Activated T-cell treated with anti-CD3 and anti-CD28 coated beads, Interleukin-2, amount 50 U/mL, for 1 hour (primary cell): ENCODE measurements at regions not wholly inside any gene's neighbourhood (a gene's known extent, or its start where the extent isn't known, plus 50 kb on each side); places are given as distances from the start of the nearest gene placed in this dataset.
"Not testable (repeated sequence)": the region's sequence is repeated elsewhere in the genome, so short reads cannot be mapped to it uniquely, and the experiment has no call there.

Source experiments
- DNase-seq: peaks from one replicate; pipeline ENCODE4 v3.0.0-alpha.2; 2020

DNA sequence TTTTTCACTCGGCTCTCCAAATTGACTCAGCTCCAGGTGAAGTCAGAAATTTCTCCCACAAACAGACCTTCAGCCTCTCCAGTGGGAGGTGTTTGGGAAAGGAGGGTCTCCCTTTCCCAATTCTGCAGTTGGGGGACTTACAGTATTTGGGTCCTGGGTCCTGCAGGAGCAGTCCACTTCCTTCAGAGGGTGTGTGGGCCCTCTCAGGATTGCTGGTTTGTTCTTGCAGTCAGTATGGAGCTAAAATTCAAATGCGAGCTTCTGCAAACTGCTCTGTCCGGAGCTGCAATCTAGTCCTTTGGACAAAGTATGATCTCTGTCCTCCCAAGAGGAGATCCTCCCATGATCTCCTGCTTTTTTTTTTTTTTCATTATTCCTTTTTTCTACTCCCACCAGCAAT lies 87.9 kb upstream of the MSTN start:
- no peak for DNase-seq

DNA sequence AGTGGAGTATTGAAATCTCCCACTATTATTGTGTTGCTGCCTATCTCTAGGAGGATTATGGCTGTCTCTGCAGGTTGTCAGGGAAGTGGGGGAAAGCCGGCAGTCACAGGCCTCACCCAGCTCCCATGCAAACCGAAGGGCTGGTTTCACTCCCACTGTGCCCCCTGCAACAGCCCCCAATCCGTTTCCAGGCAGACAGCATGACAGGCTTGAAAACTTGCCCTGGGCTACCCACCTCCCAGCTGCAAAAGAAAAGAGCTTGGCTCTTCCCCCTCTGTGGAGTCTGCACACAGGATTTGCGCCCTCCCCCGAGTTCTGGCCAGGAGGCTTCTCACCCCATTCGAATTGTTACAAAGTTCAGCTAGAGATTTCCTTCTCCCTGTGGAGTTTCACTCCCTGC lies 87.4 kb upstream of the MSTN start:
- no peak for DNase-seq

DNA sequence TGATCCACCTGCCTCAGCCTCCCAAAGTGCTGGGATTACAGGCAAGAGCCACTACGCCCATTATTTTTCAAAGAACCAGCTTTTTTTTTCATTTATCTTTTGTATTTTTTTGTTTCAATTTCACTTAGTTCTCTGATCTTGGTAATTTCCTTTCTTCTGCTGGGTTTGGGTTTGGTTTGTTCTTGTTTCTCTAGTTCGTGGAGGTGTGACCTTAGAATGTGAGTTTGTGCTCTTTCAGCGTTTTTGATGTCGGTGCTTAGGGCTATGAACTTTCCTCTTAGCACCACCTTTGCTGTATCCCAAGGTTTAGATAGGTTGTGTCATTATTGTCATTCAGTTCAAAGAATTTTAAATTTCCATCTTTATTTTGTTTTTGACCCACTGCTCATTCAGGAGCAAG lies 86.7 kb upstream of the MSTN start:
- no peak for DNase-seq

DNA sequence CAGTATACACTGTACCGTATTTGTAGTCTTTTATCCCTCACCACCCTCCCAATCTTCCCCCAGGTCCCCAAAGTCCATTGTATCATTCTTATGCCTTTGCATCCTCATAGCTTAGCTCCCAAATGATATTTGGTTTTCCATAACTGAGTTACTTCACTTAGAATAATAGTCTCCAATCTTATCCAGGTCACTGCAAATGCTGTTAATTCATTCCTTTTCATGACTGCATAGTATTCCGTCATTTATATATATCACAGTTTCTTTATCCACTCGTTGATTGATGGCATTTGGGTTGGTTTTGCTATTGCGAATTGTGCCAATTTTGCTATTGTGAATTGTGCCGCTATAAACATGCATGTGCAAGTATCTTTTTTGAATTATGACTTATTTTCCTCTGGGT lies 83.6 kb upstream of the MSTN start:
- DNase-seq: not testable (repeated sequence)

DNA sequence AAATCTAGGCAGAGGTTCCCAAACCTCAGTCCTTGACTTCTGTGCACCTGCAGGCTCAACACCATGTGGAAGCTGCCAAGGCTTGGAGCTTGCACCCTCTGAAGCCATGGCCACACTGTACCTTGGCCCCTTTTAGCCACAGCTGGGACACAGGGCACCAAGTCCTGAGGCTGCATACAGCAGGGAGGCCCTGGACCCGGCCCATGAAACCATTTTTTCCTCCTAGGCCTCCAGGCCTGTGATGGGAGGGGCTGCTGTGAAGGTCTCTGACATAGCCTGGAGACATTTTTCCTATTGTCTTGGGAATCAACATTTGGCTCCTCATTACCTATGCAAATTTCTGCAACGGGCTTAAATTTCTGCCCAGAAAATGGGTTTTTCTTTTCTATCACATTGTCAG lies 77.9 kb upstream of the MSTN start:
- not testable (repeated sequence) for DNase-seq

DNA sequence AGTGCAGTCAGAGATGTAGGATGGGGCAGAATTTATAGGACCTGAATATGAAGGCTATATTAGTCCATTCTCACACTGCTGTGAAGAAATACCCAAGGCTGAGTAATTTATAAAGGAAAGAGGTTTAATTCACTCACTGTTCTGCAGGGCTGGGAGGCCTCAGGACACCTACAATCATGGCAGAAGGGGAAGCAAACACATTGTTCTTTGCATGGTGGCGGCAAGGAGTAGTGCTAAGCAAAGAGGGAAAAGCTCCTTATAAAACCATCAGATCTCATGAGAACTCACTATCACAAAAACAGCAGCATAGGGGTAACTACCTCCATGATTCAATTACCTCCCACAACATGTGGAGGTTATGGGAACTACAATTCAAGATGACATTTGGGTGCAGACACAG lies 76.8 kb upstream of the MSTN start:
- no peak for DNase-seq

DNA sequence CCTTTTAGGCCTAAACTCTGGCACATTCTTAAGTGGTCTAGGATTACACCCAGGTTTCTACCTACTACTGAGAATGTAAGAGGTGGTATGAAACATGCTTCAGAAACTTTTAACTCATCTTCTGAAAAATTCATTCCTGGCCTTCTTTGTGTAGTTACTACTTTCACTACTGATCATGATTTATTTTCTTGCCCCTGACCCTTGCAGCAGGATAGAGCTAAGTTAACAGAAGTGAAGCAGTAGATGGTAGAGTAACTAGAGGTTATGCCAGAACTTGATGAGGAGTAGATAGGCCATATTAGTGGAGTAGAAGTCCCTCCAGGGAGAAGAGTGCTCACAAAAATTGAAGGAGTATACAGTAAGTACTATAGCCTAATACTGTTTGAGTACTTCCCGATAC lies 75.5 kb upstream of the MSTN start:
- no peak for DNase-seq

DNA sequence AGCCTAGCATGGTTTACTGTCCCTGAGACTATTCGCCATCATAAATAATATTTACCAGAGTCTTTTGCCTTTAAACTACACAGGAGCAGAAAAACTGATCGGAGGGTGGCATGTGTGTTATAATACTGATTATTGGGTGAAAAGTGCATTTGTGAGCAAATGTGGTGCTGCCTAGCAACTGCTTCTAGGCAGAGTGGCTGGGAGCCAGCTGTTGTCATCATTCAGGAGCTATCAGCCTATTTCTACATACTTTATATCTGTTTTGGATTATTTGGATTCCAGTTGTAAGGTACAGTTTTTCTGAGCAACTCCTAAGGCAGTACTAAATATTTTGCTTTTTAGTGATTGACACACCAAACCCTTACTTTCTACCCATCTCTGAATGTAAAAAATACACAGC lies 75.0 kb upstream of the MSTN start:
- no peak for DNase-seq

DNA sequence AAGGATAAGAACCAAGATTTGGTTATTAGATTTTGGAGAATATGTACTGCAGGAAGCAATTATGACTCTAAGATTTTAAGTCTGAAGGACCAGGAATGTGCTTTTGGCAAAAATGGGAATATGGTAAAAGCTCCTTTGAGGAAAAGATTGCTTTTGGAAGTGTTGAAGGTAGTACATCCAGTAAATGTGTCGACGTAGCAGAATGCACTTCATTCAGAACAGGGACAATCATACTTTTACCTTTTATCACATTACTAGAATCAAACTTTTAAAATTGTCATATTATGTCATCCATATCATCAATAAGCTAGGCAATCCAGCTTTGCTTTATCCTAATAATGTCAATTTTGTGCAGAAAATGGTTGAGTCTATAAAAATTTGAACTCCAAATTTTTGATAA lies 74.3 kb upstream of the MSTN start:
- no peak for DNase-seq

DNA sequence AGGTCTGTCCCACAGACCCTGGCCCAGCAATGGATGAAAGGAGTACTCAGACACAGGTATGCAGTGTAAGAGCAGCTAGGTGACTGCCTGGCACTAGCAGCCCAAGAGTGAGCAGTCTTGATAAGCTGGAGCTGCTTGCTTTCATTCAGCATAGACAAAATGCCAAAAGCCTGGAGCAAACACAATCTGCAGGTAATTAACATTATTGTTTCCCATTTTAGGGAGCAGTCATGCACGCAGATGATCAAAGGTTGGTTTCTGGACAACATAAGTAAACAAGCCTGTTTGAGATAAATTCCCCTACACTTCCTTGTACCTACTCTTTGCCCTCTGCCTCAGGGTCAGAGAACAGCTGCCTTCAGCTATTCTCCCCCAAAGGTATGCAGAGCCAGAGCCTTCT lies 73.7 kb upstream of the MSTN start:
- DNase-seq: no peak

DNA sequence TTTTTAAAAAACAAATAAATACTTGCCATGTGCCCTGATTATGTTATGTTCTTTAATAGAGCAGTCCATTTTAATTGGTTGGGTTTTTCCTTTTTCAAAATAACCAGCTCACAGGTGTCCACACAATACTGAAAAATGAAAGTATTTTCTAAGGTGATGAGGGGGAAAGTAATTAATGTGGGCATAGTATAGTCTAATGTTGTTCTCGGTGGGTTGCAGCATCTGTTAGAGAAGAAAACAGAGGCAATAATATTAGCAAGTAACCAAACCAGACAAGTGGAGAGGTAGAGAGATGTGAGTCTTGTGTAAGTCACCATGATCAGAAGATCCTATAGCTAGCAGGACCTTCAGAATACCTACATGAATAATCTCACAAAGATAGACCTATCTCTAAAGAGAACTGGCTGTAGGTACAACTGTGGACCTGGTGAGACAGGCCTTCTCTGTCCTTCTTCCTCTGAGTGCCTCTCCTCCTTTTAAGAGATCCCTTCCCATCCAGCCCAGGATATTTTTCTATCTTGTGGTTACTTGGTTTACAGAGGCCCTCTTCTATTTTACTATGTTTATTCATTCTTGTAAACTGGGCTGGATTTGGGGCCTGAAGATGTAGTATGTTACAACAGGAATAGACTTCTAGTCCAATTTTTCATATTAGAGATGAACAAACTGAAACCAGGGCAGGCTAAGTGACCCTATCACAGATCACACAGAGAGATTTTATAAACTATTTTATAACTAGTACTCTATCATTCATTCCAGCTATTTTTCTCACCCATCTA lies 67.1 kb upstream of the MSTN start:
- DNase-seq: no peak

DNA sequence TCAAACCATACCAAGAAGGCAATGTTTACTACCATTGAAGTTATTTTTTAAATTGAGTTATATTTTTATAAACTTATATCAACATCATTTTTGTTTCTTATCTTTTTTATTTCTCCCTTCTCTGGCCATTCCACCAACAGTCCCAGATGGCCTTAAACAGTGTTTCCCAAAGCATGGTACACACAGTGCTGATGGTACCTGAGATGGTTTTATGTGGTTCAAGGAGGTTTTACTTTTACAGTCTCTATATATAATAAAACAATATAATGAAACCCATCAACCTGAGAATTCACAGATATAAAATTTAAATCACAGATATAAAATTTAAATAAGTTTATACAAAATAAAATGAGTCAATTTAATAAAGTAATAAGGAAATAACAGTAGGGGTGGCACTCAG lies 65.1 kb upstream of the MSTN start:
- no peak for DNase-seq

DNA sequence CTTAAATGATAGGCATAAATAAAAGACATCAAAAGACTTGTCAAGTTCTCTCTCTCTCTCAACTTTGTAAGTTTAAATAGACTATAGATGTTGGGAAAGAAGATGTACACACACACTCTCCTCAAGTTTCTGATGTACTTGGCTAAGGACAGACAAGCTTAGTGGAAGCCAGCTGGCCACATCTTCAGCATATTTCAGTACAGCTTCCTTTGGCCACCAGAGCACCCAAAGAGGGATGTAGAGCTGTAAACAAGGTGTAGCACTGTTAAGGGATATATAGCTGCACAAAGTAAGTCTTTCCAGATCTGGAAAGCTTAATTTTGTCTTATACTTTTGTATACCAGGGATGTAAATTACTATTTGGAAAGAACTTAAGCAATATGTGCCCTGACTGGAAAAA lies 64.3 kb upstream of the MSTN start:
- no peak for DNase-seq

DNA sequence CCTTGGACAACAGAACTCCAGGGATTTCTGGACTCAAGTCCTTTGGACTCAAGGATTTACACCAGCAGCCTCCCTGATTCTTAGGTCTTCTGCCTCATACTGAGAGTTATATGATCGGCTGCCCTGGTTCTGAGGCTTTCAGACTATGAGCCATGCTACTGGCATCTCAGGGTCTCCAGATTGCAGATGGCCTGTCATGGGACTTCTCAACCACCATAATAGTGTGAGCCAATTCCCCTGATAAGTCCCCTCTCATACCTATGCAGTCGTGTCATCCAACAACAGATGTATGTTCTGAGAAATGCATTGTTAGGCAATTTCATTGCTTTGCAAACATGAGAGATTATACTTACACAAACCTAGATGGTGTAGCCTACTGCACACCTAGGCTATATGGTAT lies 61.4 kb upstream of the MSTN start:
- DNase-seq: no peak

DNA sequence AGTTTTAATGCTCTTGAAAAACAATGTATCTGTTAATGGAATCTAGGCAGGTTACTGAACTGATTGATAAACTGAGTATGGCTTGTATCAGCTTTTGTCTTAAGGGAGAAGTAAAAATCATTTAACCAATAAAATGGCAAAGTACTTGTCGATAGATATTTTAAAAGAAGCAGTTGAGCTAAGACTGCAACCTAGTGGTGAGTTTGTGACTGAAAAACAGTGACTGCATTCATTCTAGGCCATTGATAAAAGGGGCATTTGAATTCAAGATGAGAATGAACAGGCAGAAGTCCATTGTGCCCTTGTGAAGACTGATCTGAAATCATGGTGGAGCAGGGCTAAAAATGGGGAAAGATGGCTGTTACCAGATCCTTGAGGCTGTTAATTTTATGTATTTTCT lies 59.4 kb upstream of the MSTN start:
- DNase-seq: no peak

DNA sequence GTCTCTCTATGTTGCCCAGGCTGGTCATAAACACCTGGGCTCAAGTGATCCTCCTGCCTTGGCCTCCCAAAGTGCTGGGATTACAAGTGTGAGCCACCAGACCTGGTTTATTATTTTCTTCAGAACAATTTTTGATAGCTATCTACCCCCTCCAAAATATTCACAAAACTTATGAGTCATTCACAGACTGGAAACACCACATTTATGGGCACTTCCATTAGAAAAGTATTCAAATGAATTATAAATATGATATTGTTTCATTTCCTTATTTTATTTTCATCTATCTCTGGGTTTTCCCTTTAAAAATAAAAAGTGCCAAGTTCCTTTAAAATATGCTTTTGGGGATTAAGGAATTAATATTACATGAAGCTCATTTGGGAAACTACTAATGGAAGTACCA lies 58.8 kb upstream of the MSTN start:
- DNase-seq: no peak

DNA sequence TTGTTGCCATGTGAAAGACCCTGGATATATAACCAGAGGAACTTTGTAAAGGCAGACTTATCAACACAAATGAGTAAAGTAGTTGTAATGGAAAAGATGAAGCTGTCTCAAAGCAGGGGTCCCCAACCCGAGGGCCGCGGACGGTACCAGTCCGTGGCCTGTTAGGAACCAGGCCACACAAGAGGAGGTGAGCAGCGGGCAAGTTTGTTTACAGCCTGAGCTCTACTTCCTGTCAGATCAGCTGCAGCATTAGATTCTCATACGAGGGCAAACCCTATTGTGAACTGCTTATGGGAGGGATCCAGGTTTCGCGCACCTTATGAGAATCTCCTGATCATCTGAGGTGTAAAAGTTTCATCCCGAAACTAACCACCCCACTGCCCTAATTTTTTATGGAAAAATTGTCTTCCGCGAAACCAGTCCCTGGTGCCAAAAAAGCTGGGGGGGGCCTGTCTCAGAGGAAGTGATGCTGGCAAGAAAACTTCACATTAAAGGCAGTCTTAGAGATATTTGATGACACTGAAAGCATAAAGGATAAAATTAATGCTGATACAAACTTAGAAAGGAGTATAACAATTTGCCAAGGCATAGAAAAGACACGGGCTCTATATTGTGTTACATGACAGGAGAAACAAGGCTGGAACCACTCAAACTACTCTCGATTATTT lies 57.5 kb upstream of the MSTN start:
- DNase-seq: no peak

DNA sequence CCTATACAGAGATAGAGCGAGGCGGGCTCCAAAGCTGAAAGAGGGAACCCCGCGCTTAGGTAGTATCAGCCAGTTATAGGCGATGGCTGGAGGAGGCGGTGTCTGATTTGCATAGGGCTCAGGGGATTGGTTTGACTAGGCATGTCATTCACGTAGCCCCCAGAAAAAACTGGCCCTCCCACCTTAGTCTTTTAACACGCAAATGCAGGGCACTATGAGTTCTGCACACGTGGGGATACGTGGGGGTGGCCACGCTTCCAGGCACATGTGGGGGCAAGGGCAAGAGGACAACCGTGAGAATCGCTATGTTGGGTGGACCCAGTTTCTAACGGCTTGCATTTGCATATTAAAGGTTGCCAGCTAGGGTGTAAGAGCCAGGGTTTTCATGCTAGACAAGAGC lies 56.7 kb upstream of the MSTN start:
- DNase-seq: peak; percentile 29

DNA sequence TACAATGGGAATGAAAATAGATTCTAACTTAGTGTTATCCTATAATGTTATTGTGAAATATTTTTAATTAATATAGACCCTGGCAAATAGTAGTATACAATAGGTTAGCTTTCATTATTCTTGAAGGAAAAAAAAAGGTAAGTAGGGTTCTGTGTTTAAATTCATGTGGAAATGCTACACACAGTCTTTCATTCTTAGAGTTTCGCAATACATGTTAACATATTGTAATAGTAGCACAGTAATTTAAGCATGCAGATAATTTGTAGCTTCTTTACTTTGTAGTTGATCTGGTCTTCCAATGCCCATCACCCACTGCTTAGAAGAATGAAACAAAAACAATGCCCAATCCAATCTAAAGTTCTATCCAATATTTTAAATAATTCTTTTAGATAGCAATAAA lies 54.8 kb upstream of the MSTN start:
- no peak for DNase-seq

DNA sequence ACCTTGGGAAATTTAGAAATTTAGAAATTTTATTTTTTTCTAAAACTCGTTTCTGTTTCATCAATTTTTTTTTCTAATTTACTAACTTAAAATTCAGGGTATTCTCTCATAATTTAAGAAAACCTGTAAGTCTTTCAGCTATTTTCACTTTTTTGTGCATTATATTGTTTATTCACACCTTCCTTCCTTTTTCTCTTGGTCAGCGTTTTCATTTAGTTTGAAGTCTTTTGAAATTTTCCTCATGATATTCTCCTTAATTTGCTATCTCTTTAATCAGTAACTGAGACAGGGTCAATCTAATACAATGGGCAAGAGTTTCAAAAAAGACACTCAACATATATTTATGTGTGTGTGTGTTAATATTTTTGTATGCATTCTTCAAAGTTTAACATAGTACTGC lies 50.5 kb upstream of the MSTN start:
- DNase-seq: no peak
